CD8-positive, alpha-beta memory T cell (primary cell): ENCODE measurements at regions not wholly inside any gene's neighbourhood (a gene's known extent, or its start where the extent isn't known, plus 50 kb on each side); places are given as distances from the start of the nearest gene placed in this dataset.

Experiments
- CTCF ChIA-PET: fragments of 350-600 bp; sonication (Branson Sonifier 250); formaldehyde crosslinking; loops from one replicate; lab custom pipeline; 2021; ENCODE audit warnings: antibody characterized with exemption; lab: Charles Lee
- POLR2A ChIA-PET: fragments of 350-600 bp; sonication (Branson Sonifier 250); formaldehyde crosslinking; loops from one replicate; lab custom pipeline; 2021; ENCODE audit warnings: antibody characterized with exemption; lab: Charles Lee
- DNase-seq, 5 donors: peaks; one replicate each; pipeline versions ENCODE4 v3.0.0 to v3.0.0-alpha.2; 2020 to 2022; ENCODE audit warnings: mixed read lengths in 1 of 5
- H3K27ac ChIP-seq: one replicate; pipeline ENCODE4 v1.7.0; 2013; ENCODE audit warnings: low read depth, mild to moderate bottlenecking, low read length, moderate library complexity
- H3K27me3 ChIP-seq: 2 replicates; pipeline ENCODE4 v1.7.0; 2013; ENCODE audit warnings: low read length, mild to moderate bottlenecking; ENCODE audit not compliant: insufficient read depth, poor library complexity, severe bottlenecking
- H3K36me3 ChIP-seq: 2 replicates; pipeline ENCODE4 v1.7.0; 2013; ENCODE audit warnings: mild to moderate bottlenecking, low read length, moderate library complexity; ENCODE audit not compliant: insufficient read depth
- H3K4me1 ChIP-seq: 2 replicates; pipeline ENCODE4 v1.7.0; 2013; ENCODE audit warnings: mild to moderate bottlenecking, low read length, moderate library complexity; ENCODE audit not compliant: insufficient read depth
- H3K4me3 ChIP-seq: 2 replicates; pipeline ENCODE4 v1.7.0; 2013; ENCODE audit warnings: mild to moderate bottlenecking, low read length
- H3K9me3 ChIP-seq: 2 replicates; pipeline ENCODE4 v1.7.0; 2013; ENCODE audit warnings: mild to moderate bottlenecking, low read length
- H3K27ac Mint-ChIP-seq, 8 donors: one replicate each; pipeline ENCODE4 v1.8.0; 2020 to 2021; ENCODE audit warnings: mixed read lengths in 8 of 8, mild to moderate bottlenecking in 6 of 8, inconsistent platforms in 3 of 8, moderate library complexity in 3 of 8
- H3K27me3 Mint-ChIP-seq, 2 donors: one replicate each; pipeline ENCODE4 v1.8.0; 2020 to 2021; ENCODE audit warnings: mixed read lengths in 2 of 2, mild to moderate bottlenecking in 1 of 2, moderate library complexity in 1 of 2
- H3K36me3 Mint-ChIP-seq, 3 donors: one replicate each; pipeline ENCODE4 v1.8.0; 2020 to 2021; ENCODE audit warnings: mixed read lengths in 3 of 3, inconsistent platforms in 1 of 3, mild to moderate bottlenecking in 1 of 3
- H3K4me1 Mint-ChIP-seq, 3 donors: one replicate each; pipeline ENCODE4 v1.8.0; 2020 to 2021; ENCODE audit warnings: mixed read lengths in 3 of 3, inconsistent platforms in 1 of 3, mild to moderate bottlenecking in 1 of 3
- H3K4me3 Mint-ChIP-seq, 7 donors: one replicate each; pipeline ENCODE4 v1.8.0; 2020 to 2021; ENCODE audit warnings: mixed read lengths in 7 of 7, mild to moderate bottlenecking in 6 of 7, moderate library complexity in 4 of 7, inconsistent platforms in 2 of 7
- H3K9me3 Mint-ChIP-seq, 5 donors: one replicate each; pipeline ENCODE4 v1.8.0; 2020 to 2022; ENCODE audit warnings: mixed read lengths in 5 of 5, mild to moderate bottlenecking in 3 of 5, moderate library complexity in 2 of 5, inconsistent platforms in 1 of 5

DNA sequence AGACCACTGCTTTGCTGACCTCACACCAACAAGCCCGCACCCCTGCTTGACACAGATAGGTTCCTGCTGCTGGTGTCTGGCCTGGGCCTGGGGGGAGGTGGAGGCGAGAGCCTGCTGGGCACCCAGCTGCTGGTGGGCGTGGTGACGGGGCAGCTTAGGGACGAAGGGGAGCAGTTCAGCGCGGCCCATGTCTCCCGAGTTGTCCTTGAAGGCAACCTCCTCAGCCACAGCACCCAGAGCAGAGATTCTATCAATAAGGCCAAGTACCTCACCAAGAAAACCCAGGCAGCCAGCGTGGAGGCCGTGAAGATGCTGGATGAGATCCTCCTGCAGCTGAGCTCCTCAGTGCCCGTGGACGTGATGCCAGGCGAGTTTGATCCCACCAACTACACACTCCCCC is 313.3 kb downstream of the NR2F1-AS1 start:
- H3K36me3 ChIP-seq: no peaks in the 10 kb centered on the region
- Mint-ChIP-seq H3K27me3 (no peaks in the 10 kb centered on the region), H3K9me3 (peaks cover 0 to 8% (median 6%) of the 10 kb centered on the region in 5 donors), H3K36me3 (no peaks in the 10 kb centered on the region), H3K4me1 (no peaks in the 10 kb centered on the region), H3K27ac (no peak overlapping the region), H3K4me3 (no peak overlapping the region)
- no peaks in the 10 kb centered on the region for H3K9me3 ChIP-seq
- no peak overlapping the region for H3K27ac ChIP-seq
- ChIA-PET CTCF (no interaction called here), POLR2A (no interaction called here)
- no peak for DNase-seq
- no peaks in the 10 kb centered on the region for H3K4me1 ChIP-seq
- no peaks in the 10 kb centered on the region for H3K27me3 ChIP-seq
- no peak overlapping the region for H3K4me3 ChIP-seq

DNA sequence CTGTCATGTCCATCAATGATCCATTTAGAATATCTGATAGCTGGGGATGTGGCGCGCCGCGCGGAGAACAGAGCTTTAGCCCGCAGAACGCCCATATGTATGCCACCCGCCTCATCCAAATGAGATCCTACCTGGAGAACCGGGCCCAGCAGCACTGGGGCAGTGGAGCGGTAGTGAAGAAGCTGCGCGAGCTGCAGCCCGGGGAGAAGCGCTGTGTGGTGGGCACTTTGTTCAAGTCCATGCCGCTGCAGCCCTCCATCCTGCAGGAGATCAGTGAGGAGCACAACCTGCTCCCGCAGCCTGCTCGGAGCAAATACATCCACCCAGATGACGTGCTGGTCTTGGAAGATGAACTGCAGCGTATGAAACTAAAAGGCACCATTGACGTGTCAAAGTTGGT is 313.7 kb downstream of the NR2F1-AS1 start:
- Histone ChIP-seq H3K4me3 (no peak overlapping the region), H3K27ac (no peak overlapping the region), H3K9me3 (no peaks in the 10 kb centered on the region), H3K4me1 (no peaks in the 10 kb centered on the region), H3K36me3 (no peaks in the 10 kb centered on the region), H3K27me3 (no peaks in the 10 kb centered on the region)
- H3K9me3 Mint-ChIP-seq: peaks cover 0 to 8% (median 6%) of the 10 kb centered on the region in 5 donors
- H3K4me3 Mint-ChIP-seq: no peak overlapping the region
- no peaks in the 10 kb centered on the region for H3K27me3 Mint-ChIP-seq
- no peaks in the 10 kb centered on the region for H3K36me3 Mint-ChIP-seq
- ChIA-PET CTCF (no interaction called here), POLR2A (no interaction called here)
- H3K27ac Mint-ChIP-seq: no peak overlapping the region
- no peaks in the 10 kb centered on the region for H3K4me1 Mint-ChIP-seq
- no peak for DNase-seq

DNA sequence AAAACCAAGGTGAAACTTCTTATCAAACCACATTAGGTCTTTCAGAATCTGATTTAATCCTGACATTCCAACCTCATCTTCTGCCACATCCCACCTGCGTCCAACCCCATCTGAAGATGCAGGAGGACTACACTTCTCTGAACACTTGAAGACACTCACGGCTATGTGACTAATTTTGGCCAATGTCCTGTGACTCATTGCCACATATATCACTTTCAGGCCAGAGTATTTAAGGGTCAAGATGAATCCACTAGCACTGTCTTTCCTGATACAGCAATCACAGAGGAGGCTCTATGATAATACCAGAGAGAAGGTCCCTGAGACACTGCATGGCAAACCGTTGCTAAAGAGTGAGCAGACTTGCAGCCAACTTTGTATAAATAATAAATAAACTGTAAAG is 323.4 kb downstream of the NR2F1-AS1 start:
- ChIA-PET POLR2A (no interaction called here), CTCF (no interaction called here)
- H3K27me3 Mint-ChIP-seq: no peaks in the 10 kb centered on the region
- Histone ChIP-seq H3K27ac (no peak overlapping the region), H3K9me3 (no peaks in the 10 kb centered on the region), H3K4me1 (no peaks in the 10 kb centered on the region), H3K4me3 (no peak overlapping the region), H3K36me3 (no peaks in the 10 kb centered on the region), H3K27me3 (no peaks in the 10 kb centered on the region)
- H3K4me3 Mint-ChIP-seq: no peak overlapping the region
- H3K36me3 Mint-ChIP-seq: no peaks in the 10 kb centered on the region
- no peak for DNase-seq
- H3K4me1 Mint-ChIP-seq: no peaks in the 10 kb centered on the region
- H3K27ac Mint-ChIP-seq: no peak overlapping the region
- H3K9me3 Mint-ChIP-seq: peaks cover 0 to 5% (median 2%) of the 10 kb centered on the region in 5 donors

DNA sequence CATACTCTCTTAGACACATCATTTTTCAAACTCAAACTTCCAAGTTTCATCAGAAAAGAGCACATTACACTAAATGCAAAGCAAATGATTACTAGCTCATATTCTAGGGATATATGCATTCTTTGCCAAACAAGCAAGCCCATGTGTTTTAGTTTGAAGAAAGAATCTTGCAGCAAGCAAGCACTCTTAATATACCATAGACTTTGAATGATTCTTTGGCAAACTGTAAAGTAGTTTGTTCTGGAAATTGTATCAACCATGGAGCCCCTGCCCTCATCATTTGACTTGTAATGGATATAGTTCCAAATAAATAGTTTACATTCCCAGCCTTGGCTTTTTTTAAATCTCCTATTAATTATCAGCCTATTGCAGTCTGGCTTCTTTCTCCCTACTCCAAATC is 325.2 kb downstream of the NR2F1-AS1 start:
- Histone ChIP-seq H3K4me3 (no peak overlapping the region), H3K4me1 (no peaks in the 10 kb centered on the region), H3K9me3 (no peaks in the 10 kb centered on the region), H3K27me3 (no peaks in the 10 kb centered on the region), H3K36me3 (no peaks in the 10 kb centered on the region), H3K27ac (no peak overlapping the region)
- peaks cover 0 to 5% (median 2%) of the 10 kb centered on the region in 5 donors for H3K9me3 Mint-ChIP-seq
- H3K4me3 Mint-ChIP-seq: no peak overlapping the region
- no peak for DNase-seq
- no peaks in the 10 kb centered on the region for H3K4me1 Mint-ChIP-seq
- no peaks in the 10 kb centered on the region for H3K36me3 Mint-ChIP-seq
- ChIA-PET POLR2A (no interaction called here), CTCF (no interaction called here)
- no peak overlapping the region for H3K27ac Mint-ChIP-seq
- H3K27me3 Mint-ChIP-seq: no peaks in the 10 kb centered on the region

DNA sequence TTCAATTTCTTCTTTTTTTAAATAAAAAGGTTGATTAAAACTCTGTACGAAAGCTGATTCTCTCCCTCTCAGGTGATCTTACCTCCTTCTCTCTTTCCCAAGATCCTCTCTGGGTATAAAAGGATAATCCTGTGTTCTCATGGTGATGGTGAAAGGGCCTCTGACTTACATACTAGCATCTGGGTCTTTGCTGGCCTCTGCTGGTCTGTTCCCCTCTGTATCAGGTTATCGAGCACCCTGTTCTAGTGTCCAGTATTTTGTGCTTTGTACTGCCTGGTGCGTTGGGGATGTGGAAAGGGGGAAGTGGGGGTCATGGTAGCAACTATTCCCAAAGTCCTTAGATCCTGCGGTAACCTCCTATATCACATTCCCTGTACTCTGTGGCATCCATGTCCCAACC is 328.9 kb downstream of the NR2F1-AS1 start:
- Mint-ChIP-seq H3K4me1 (no peaks in the 10 kb centered on the region), H3K9me3 (no peaks in the 10 kb centered on the region)
- H3K27me3 ChIP-seq: no peaks in the 10 kb centered on the region

DNA sequence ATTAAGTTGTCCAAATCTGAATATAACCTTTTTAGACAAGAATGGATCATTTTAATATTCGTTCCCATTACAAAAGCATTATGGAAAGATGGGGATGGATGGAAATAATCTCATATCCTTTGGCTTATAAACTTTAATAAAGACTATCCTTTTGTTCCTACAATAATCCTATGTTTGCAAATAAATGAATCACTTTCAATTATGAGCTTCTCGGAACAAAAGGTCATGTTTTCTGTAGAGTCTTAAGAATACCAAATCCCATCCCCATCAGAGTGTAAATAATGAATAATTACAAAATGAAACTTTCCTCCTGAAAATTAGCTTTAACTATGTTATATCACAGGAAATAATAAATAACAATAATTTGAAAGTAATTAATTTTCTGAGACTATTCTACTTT is 329.7 kb downstream of the NR2F1-AS1 start:
- no peaks in the 10 kb centered on the region for H3K27me3 ChIP-seq
- no peaks in the 10 kb centered on the region for H3K27me3 Mint-ChIP-seq
- no peaks in the 10 kb centered on the region for H3K9me3 ChIP-seq
- H3K4me3 Mint-ChIP-seq: no peak overlapping the region
- H3K9me3 Mint-ChIP-seq: no peaks in the 10 kb centered on the region
- POLR2A ChIA-PET: no interaction called here
- DNase-seq: no peak
- H3K4me3 ChIP-seq: no peak overlapping the region
- no peaks in the 10 kb centered on the region for H3K36me3 Mint-ChIP-seq
- H3K27ac Mint-ChIP-seq: no peak overlapping the region
- no peak overlapping the region for H3K27ac ChIP-seq
- CTCF ChIA-PET: no interaction called here
- H3K4me1 ChIP-seq: no peaks in the 10 kb centered on the region
- no peaks in the 10 kb centered on the region for H3K36me3 ChIP-seq
- no peaks in the 10 kb centered on the region for H3K4me1 Mint-ChIP-seq

More for the DNA sequence above, 328.9 kb downstream of the NR2F1-AS1 start:
- H3K9me3 ChIP-seq: no peaks in the 10 kb centered on the region
- DNase-seq: no peak
- ChIA-PET POLR2A (no interaction called here), CTCF (no interaction called here)
- H3K4me3 Mint-ChIP-seq: no peak overlapping the region
- no peaks in the 10 kb centered on the region for H3K36me3 Mint-ChIP-seq
- no peak overlapping the region for H3K27ac Mint-ChIP-seq
- H3K27me3 Mint-ChIP-seq: no peaks in the 10 kb centered on the region
- H3K4me1 ChIP-seq: no peaks in the 10 kb centered on the region
- no peaks in the 10 kb centered on the region for H3K36me3 ChIP-seq
- no peak overlapping the region for H3K4me3 ChIP-seq
- no peak overlapping the region for H3K27ac ChIP-seq

DNA sequence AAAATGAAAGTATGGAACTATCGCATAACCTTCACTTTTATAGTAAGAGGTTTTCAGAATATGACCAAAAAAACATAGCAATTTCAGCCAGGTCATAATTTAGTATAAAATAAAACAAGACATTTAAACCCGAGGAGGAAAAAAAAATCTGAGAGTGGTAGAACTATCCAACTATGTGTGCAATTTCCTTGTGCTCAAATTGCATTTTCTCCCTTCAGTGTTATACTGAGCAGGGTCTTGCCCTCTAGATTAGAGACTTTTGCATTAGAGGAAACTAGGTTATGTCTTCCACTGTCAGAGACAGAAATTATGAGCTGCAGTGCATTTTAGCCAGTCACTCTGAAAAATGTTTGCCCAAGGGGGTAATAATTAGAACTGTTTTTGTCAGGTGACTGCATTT is 330.6 kb downstream of the NR2F1-AS1 start:
- Histone ChIP-seq H3K27me3 (no peaks in the 10 kb centered on the region), H3K36me3 (no peaks in the 10 kb centered on the region), H3K4me1 (no peaks in the 10 kb centered on the region), H3K9me3 (no peaks in the 10 kb centered on the region), H3K27ac (no peak overlapping the region), H3K4me3 (no peak overlapping the region)
- Mint-ChIP-seq H3K9me3 (no peaks in the 10 kb centered on the region), H3K4me1 (no peaks in the 10 kb centered on the region), H3K27ac (no peak overlapping the region), H3K27me3 (no peaks in the 10 kb centered on the region), H3K36me3 (no peaks in the 10 kb centered on the region), H3K4me3 (no peak overlapping the region)
- ChIA-PET POLR2A (no interaction called here), CTCF (no interaction called here)
- DNase-seq: no peak

DNA sequence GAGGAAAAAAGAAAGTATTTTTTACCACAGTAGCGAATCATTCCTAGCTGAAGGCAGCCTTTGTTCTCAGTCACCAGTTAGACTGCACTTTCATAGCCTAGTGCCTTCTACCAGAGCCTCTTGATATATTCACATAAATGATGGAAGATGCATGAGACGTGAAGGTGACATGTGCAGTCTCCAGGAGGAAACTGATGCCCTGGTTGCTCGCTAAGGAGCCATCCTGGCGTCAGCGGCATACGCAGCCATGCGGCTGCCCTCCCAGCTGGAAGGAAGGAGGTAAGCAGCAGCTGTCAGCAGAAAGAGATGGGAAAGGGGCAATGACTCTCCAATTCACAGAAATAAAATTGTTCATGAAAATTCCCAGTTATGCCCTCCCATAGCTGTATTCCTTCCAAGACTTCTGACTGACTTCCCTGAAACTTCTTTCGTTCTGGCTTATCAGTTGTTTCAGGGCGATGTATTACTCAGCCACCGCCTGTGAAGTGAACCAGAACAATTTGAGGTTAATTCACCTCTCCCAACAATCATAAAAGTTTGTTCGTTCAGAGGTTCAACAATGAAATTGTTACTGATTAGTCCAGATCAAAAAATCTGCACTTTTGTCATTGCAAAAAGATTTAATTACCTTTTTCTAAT is 331.2 kb downstream of the NR2F1-AS1 start:
- Mint-ChIP-seq H3K4me3 (no peak overlapping the region), H3K27me3 (no peaks in the 10 kb centered on the region), H3K9me3 (no peaks in the 10 kb centered on the region), H3K4me1 (no peaks in the 10 kb centered on the region), H3K27ac (no peak overlapping the region), H3K36me3 (no peaks in the 10 kb centered on the region)
- Histone ChIP-seq H3K4me3 (no peak overlapping the region), H3K9me3 (no peaks in the 10 kb centered on the region), H3K36me3 (no peaks in the 10 kb centered on the region), H3K4me1 (no peaks in the 10 kb centered on the region), H3K27ac (no peak overlapping the region), H3K27me3 (no peaks in the 10 kb centered on the region)
- ChIA-PET POLR2A (no interaction called here), CTCF (no interaction called here)
- DNase-seq: no peak

DNA sequence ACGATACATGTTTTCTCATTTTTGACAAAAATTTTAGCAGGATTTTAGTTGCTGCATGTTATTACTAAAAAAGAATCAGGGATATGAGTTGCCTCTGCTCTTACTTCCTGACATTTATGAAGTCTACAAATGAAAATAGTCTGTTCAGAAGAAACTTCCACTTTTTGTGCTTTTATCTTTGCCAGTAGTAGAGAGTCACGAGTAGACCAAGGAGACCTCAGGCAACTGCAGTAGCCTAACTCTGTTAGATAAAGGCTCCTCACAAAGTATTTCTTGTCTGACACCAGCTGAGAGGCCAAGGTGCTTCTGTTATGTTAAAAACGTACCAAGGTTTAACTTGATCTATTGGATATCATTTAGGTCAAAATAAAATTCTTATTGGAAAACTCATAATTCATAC is 333.9 kb downstream of the NR2F1-AS1 start:
- H3K27me3 Mint-ChIP-seq: no peaks in the 10 kb centered on the region
- H3K27ac Mint-ChIP-seq: no peak overlapping the region
- Histone ChIP-seq H3K27me3 (no peaks in the 10 kb centered on the region), H3K36me3 (no peaks in the 10 kb centered on the region), H3K4me3 (no peak overlapping the region), H3K9me3 (no peaks in the 10 kb centered on the region), H3K4me1 (no peaks in the 10 kb centered on the region), H3K27ac (no peak overlapping the region)
- no peaks in the 10 kb centered on the region for H3K4me1 Mint-ChIP-seq
- H3K36me3 Mint-ChIP-seq: no peaks in the 10 kb centered on the region
- no peaks in the 10 kb centered on the region for H3K9me3 Mint-ChIP-seq
- DNase-seq: no peak
- CTCF ChIA-PET: no interaction called here
- POLR2A ChIA-PET: no interaction called here
- no peak overlapping the region for H3K4me3 Mint-ChIP-seq
